Gastrocnemius medialis (tissue), 4 donors: ENCODE measurements at regions not wholly inside any gene's neighbourhood (a gene's known extent, or its start where the extent isn't known, plus 50 kb on each side); places are given as distances from the start of the nearest gene placed in this dataset.

Source experiments
- ATAC-seq, 2 donors: fragments of 150-250 bp; one replicate each; pipeline ENCODE4 v1.9.1; 2016
- DNase-seq, 2 donors: peaks; one replicate each; pipeline ENCODE4 v3.0.0-alpha.2; 2019
- H3K27ac ChIP-seq, 4 donors: fragments of 200-600 bp; sonication (generic); 1 replicate in 1 of 4; 2 replicates in 3 of 4; pipeline ENCODE4 v1.5.1; 2016 to 2018; ENCODE audit warnings: mild to moderate bottlenecking in 2 of 4, moderate library complexity in 1 of 4
- H3K27me3 ChIP-seq, 3 donors: fragments of 200-600 bp; sonication (generic) in 2 of 3; 1 replicate in 1 of 3; 2 replicates in 2 of 3; pipeline versions ENCODE4 v1.5.1 to v1.6.0; 2016 to 2019; ENCODE audit warnings: mild to moderate bottlenecking in 1 of 3, moderate library complexity in 1 of 3
- H3K36me3 ChIP-seq, 2 donors: fragments of 200-600 bp; sonication (generic) in 1 of 2; one replicate each; pipeline ENCODE4 v1.5.1; 2017 to 2018
- H3K4me1 ChIP-seq, 2 donors: fragments of 200-600 bp; sonication (generic) in 1 of 2; one replicate each; pipeline ENCODE4 v1.5.1; 2016 to 2017; ENCODE audit warnings: mild to moderate bottlenecking in 2 of 2
- H3K4me3 ChIP-seq, 4 donors: fragments of 200-600 bp; sonication (generic) in 3 of 4; 1 replicate in 1 of 4; 2 replicates in 3 of 4; pipeline ENCODE4 v1.5.1; 2016 to 2019; ENCODE audit warnings: mild to moderate bottlenecking in 2 of 4
- H3K9me3 ChIP-seq, 3 donors: fragments of 200-600 bp; sonication (generic) in 2 of 3; 1 replicate in 1 of 3; 2 replicates in 2 of 3; pipeline ENCODE4 v1.5.1; 2016 to 2019
- POLR2A ChIP-seq, 2 donors: fragments of 450-650 bp; IDR thresholded peaks; one replicate each; pipeline ENCODE4 v1.6.1; 2017; ENCODE audit warnings: antibody characterized with exemption in 2 of 2, mild to moderate bottlenecking in 2 of 2, moderate library complexity in 2 of 2
- in situ Hi-C, 4 donors: fragments of 200-750 bp; cut with MboI; loops; one replicate each; pipeline versions ENCODE4 v1.15.0 to v1.8.0; 2017; ENCODE audit warnings: low sequenced_read_pairs in 4 of 4
- intact Hi-C: fragments of 100-400 bp; cut with DNase I; formaldehyde crosslinking; loops from one replicate; pipeline ENCODE4 v1.15.1; 2023; ENCODE audit warnings: low total_unique reads
- TF ChIP-seq, protein P1 (sequence below), 5 experiments: fragments of 450-650 bp in 3 of 5; fragments of 200-600 bp in 2 of 5; sonication (generic) in 2 of 5; IDR thresholded peaks in 4 of 5; conservative IDR thresholded peaks in 1 of 5; 1 replicate in 4 of 5; 2 replicates in 1 of 5; pipeline ENCODE4 v1.5.1; 2016 to 2019; ENCODE audit warnings: antibody characterized with exemption in 5 of 5, mild to moderate bottlenecking in 3 of 5, moderate library complexity in 3 of 5

DNA sequence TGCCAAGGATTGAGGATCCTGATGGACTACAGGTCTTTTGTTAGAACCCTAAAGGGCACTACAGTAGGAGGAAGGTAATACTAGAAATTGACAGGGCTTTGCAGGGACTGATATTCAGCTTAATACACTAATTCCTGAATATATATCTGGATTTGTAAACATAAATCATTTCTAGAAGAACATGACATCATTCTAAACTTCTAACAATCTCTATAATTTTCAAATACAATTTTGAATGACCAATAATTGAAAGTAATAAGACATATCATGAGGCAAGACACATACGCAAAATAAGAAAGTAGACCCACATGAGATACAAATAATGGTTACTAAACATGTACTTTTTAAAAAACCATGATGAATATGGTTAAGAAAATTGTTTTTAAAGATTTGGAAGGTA is 52.4 kb upstream of the LRRC8B start:
- no peaks in the 10 kb centered on the region for H3K4me1 ChIP-seq
- no peak overlapping the region for H3K4me3 ChIP-seq
- no peaks in the 10 kb centered on the region for H3K27me3 ChIP-seq
- TF ChIP-seq POLR2A (IDR thresholded peaks at IDR 0.05): no peak
- TF ChIP-seq, protein P1, sequence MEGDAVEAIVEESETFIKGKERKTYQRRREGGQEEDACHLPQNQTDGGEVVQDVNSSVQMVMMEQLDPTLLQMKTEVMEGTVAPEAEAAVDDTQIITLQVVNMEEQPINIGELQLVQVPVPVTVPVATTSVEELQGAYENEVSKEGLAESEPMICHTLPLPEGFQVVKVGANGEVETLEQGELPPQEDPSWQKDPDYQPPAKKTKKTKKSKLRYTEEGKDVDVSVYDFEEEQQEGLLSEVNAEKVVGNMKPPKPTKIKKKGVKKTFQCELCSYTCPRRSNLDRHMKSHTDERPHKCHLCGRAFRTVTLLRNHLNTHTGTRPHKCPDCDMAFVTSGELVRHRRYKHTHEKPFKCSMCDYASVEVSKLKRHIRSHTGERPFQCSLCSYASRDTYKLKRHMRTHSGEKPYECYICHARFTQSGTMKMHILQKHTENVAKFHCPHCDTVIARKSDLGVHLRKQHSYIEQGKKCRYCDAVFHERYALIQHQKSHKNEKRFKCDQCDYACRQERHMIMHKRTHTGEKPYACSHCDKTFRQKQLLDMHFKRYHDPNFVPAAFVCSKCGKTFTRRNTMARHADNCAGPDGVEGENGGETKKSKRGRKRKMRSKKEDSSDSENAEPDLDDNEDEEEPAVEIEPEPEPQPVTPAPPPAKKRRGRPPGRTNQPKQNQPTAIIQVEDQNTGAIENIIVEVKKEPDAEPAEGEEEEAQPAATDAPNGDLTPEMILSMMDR (IDR thresholded peaks at IDR 0.05 in 4 of 5, conservative IDR thresholded peaks at IDR 0.05 in 1 of 5): no peak
- intact Hi-C loops (no loop called here), in situ Hi-C loops (loop anchor here in 1 of 4 donors (10.0 kb wide), 1 partner anchor 293 kb away; no protein-coding TSS in a partner anchor)
- DNase-seq: no peak
- no peaks in the 10 kb centered on the region for H3K36me3 ChIP-seq
- no peaks in the 10 kb centered on the region for H3K9me3 ChIP-seq
- no peak for ATAC-seq
- no peak overlapping the region for H3K27ac ChIP-seq

DNA sequence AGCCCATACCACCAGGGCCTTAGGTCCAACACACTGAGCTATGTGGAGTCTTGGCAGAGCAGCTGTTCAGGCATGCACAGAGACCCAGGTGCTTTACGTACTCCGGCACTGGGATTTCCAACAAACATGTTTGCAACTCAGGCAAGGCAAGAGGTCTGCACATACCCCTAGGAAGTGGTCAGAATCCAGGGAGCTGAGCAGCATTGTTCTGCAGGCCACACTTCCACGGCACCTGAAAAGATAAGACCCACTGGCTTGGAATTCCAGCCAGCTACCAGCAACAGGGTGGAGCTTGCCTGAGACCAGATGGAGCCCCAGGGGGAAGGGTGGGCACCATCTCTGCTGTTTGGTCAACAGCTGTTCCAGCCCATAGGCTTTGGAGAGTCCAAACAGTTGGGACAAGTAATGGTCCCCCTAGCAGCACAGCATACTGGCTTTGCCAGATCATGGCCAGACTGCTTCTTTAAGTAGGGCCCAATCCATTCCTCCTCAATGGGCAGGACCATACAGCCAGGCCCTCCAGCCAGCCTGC is 51.7 kb upstream of the LRRC8B start:
- intact Hi-C loops: no loop called here
- TF ChIP-seq, protein P1 (IDR thresholded peaks at IDR 0.05 in 4 of 5, conservative IDR thresholded peaks at IDR 0.05 in 1 of 5): no peak
- no peak for TF ChIP-seq POLR2A (IDR thresholded peaks at IDR 0.05)
- no peaks in the 10 kb centered on the region for H3K9me3 ChIP-seq
- no peak overlapping the region for H3K4me3 ChIP-seq
- no peaks in the 10 kb centered on the region for H3K27me3 ChIP-seq
- DNase-seq: no peak
- in situ Hi-C loops: loop anchor here in 1 of 4 donors (10.0 kb wide), 1 partner anchor 292 kb away; no protein-coding TSS in a partner anchor
- ATAC-seq: no peak
- no peaks in the 10 kb centered on the region for H3K36me3 ChIP-seq
- H3K4me1 ChIP-seq: no peaks in the 10 kb centered on the region
- no peak overlapping the region for H3K27ac ChIP-seq
